Esophagus muscularis mucosa (tissue), 4 donors: ENCODE measurements at regions not wholly inside any gene's neighbourhood (a gene's known extent, or its start where the extent isn't known, plus 50 kb on each side); places are given as distances from the start of the nearest gene placed in this dataset.
A peak's percentile ranks its signal among the peaks of the same experiment; 100 is the strongest.
"Not testable (repeated sequence)": the region's sequence is repeated elsewhere in the genome, so short reads cannot be mapped to it uniquely, and the experiment has no call there.

Experiments
- DNase-seq: peaks from one replicate; pipeline ENCODE4 v3.0.0-alpha.2; 2017; ENCODE audit errors: extremely low spot score
- H3K27ac ChIP-seq, 4 donors: fragments of 200-600 bp; sonication (generic); replicated peaks in 1 of 4; 1 replicate in 3 of 4; 2 replicates in 1 of 4; pipeline ENCODE4 v1.5.1; 2016 to 2019; ENCODE audit warnings: mild to moderate bottlenecking in 1 of 4
- H3K27me3 ChIP-seq, 4 donors: fragments of 200-600 bp; sonication (generic); one replicate each; pipeline versions ENCODE4 v1.5.1 to v1.6.0; 2016 to 2019
- H3K36me3 ChIP-seq, 4 donors: fragments of 200-600 bp; sonication (generic); one replicate each; pipeline ENCODE4 v1.5.1; 2016 to 2019
- H3K4me1 ChIP-seq, 4 donors: fragments of 200-600 bp; sonication (generic); one replicate each; pipeline ENCODE4 v1.5.1; 2016 to 2019
- H3K4me3 ChIP-seq, 4 donors: fragments of 200-600 bp; sonication (generic); 1 replicate in 2 of 4; 2 replicates in 2 of 4; pipeline ENCODE4 v1.5.1; 2016 to 2019; ENCODE audit warnings: mild to moderate bottlenecking in 4 of 4, moderate library complexity in 1 of 4
- H3K9me3 ChIP-seq, 4 donors: fragments of 200-600 bp; sonication (generic); 1 replicate in 3 of 4; 2 replicates in 1 of 4; pipeline ENCODE4 v1.5.1; 2016 to 2019
- EP300 ChIP-seq: sonication (generic); formaldehyde crosslinking; IDR thresholded peaks from one replicate; pipeline ENCODE4 v1.6.1; 2017; ENCODE audit warnings: antibody characterized with exemption
- POLR2A ChIP-seq: fragments of 450-650 bp; IDR thresholded peaks from one replicate; pipeline ENCODE4 v1.6.1; 2017; ENCODE audit warnings: antibody characterized with exemption, moderate library complexity, mild to moderate bottlenecking, low read depth
- POLR2AphosphoS5 ChIP-seq, 2 donors: sonication (generic); formaldehyde crosslinking; IDR thresholded peaks; one replicate each; pipeline ENCODE4 v1.6.1; 2017; ENCODE audit warnings: antibody characterized with exemption in 2 of 2
- WGBS: methylation state at CpG from one replicate; pipeline ENCODE4 v1.1.5; 2018; 5-methylcytosine and 5-hydroxymethylcytosine counted together
- intact Hi-C: fragments of 100-400 bp; cut with DNase I; formaldehyde crosslinking; loops from one replicate; pipeline ENCODE4 v1.15.1; 2023
- TF ChIP-seq, protein P1 (sequence below), 3 experiments: fragments of 200-600 bp in 2 of 3; fragments of 450-650 bp in 1 of 3; sonication (generic) in 2 of 3; IDR thresholded peaks; one replicate each; pipeline ENCODE4 v1.5.1; 2017 to 2019; ENCODE audit warnings: antibody characterized with exemption in 3 of 3, mild to moderate bottlenecking in 2 of 3, moderate library complexity in 1 of 3

DNA sequence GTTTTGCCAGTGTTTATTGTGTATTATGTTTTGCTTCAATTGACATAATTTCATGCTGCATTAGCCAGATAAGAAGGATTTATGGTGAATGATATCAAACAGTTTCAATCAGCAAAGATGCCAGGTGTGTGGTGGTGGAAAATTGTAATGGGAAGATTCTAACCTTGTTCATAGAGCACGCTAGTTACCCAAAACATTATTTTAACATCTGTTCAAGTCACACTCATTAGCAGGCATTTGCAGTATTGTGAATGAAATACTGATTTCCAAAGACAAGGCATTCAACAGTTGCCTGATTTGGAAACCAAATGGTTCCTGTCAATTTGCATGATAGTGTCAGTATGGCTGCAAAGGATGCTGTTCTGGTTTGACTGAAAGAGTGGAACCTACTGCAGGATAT lies 129.7 kb downstream of the EPC1 start:
- TF ChIP-seq, protein P1, sequence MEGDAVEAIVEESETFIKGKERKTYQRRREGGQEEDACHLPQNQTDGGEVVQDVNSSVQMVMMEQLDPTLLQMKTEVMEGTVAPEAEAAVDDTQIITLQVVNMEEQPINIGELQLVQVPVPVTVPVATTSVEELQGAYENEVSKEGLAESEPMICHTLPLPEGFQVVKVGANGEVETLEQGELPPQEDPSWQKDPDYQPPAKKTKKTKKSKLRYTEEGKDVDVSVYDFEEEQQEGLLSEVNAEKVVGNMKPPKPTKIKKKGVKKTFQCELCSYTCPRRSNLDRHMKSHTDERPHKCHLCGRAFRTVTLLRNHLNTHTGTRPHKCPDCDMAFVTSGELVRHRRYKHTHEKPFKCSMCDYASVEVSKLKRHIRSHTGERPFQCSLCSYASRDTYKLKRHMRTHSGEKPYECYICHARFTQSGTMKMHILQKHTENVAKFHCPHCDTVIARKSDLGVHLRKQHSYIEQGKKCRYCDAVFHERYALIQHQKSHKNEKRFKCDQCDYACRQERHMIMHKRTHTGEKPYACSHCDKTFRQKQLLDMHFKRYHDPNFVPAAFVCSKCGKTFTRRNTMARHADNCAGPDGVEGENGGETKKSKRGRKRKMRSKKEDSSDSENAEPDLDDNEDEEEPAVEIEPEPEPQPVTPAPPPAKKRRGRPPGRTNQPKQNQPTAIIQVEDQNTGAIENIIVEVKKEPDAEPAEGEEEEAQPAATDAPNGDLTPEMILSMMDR (IDR thresholded peaks at IDR 0.05): no peak
- TF ChIP-seq POLR2A (no peak), EP300 (no peak), POLR2AphosphoS5 (IDR thresholded peaks at IDR 0.05) (no peak)
- no peaks in the 10 kb centered on the region for H3K36me3 ChIP-seq
- intact Hi-C loops: no loop called here
- no peaks in the 10 kb centered on the region for H3K9me3 ChIP-seq
- DNase-seq: no peak
- H3K4me3 ChIP-seq: no peak overlapping the region
- WGBS: 79% methylated on average over 1 of the region's 1 CpG
- H3K4me1 ChIP-seq: no peaks in the 10 kb centered on the region
- no peak overlapping the region for H3K27ac ChIP-seq
- no peaks in the 10 kb centered on the region for H3K27me3 ChIP-seq

DNA sequence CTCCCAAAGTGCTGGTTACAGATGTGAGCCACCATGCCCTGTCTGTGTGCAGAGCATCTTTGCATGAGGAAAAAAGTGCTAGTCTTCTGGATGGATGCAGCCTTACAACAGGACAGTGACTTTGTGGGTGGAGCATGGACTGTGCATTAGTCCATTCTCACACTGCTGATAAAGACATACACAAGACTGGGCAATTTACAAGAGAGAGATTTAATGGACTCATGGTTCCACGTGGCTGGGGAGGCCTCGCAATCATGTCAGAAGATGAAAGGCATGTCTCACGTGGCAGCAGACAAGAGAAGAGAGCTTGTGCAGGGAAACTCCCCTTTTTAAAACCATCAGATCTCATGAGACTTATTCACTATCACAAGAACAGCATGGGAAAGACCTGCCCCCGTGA lies 133.1 kb downstream of the EPC1 start:
- 69% methylated on average over 4 of the region's 4 CpGs for WGBS
- not testable (repeated sequence) for H3K27me3 ChIP-seq, H3K36me3 ChIP-seq, H3K9me3 ChIP-seq, H3K4me3 ChIP-seq, H3K27ac ChIP-seq, DNase-seq, H3K4me1 ChIP-seq
- intact Hi-C loops: loop anchor here (5.0 kb wide), 1 partner anchor 352 kb away; no protein-coding TSS in a partner anchor

DNA sequence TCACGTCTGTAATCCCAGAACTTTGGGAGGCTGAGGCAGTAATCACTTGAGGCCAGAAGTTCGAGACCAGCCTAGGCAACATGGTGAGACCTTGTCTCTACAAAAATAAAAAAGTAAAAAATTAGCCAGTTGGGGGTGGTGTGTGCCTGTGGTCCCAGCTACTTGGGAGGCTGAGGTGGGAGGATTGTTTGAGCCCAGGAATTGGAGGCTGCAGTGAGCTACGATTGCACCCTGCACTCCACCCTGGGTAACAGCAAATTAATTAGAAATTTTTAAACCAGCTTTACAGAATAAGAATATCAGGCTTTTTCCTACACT lies 136.0 kb downstream of the EPC1 start:
- no peak overlapping the region for H3K27ac ChIP-seq
- no peaks in the 10 kb centered on the region for H3K36me3 ChIP-seq
- H3K9me3 ChIP-seq: no peaks in the 10 kb centered on the region
- no peaks in the 10 kb centered on the region for H3K27me3 ChIP-seq
- H3K4me1 ChIP-seq: no peaks in the 10 kb centered on the region
- WGBS: 58% methylated on average over 3 of the region's 3 CpGs
- no peak for DNase-seq
- intact Hi-C loops: loop anchor here (5.0 kb wide), 1 partner anchor 349 kb away; no protein-coding TSS in a partner anchor
- no peak overlapping the region for H3K4me3 ChIP-seq
- TF ChIP-seq POLR2A (no peak), EP300 (no peak), POLR2AphosphoS5 (IDR thresholded peaks at IDR 0.05) (no peak)
- TF ChIP-seq, protein P1 (IDR thresholded peaks at IDR 0.05): no peak

DNA sequence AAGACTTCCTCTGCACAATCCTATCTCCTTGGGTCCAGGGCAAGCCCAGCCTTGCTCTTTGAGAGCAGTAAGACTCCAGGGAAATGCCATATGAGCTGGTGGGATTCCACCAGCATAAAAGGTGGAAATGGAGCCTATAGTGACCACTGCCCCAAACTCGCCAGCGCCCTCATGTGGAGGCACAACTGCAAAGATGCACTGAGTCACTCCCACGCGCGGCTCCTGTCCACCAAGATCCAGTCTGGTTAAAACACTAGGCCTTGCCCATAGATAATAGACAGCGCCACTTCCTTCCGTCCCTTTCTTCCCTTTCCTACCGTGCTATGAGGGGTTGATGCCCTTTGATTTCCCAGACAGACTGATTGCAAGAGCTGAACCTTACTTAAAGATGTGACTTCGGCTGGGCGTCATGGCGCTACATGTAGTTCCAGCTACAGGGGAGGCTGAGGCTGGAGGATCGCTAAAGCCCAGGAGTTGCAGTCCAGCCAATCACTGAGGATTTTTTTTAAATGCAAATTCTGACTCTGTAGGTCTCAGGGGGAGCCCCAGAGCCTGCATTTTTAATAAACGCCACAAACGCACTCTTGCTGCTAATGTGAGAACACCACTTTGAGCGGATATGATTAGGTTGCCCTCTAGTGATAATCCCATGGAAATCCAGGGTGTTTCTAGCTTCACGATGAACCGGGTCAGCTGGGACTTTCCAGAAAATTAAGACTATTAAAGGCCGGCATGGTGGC lies 136.5 kb downstream of the EPC1 start:
- no peaks in the 10 kb centered on the region for H3K4me1 ChIP-seq
- H3K27ac ChIP-seq: no peak overlapping the region
- no peaks in the 10 kb centered on the region for H3K27me3 ChIP-seq
- no peaks in the 10 kb centered on the region for H3K9me3 ChIP-seq
- TF ChIP-seq, protein P1 (IDR thresholded peaks at IDR 0.05): peak in 2 of 3 experiments; percentile 45 to 53
- no peak for TF ChIP-seq POLR2AphosphoS5 (IDR thresholded peaks at IDR 0.05)
- TF ChIP-seq EP300: no peak
- TF ChIP-seq POLR2A: no peak
- no peaks in the 10 kb centered on the region for H3K36me3 ChIP-seq
- no peak for DNase-seq
- H3K4me3 ChIP-seq: no peak overlapping the region
- intact Hi-C loops: loop anchor here (5.0 kb wide), 1 partner anchor 348 kb away; no protein-coding TSS in a partner anchor
- 66% methylated on average over 18 of the region's 18 CpGs for WGBS

DNA sequence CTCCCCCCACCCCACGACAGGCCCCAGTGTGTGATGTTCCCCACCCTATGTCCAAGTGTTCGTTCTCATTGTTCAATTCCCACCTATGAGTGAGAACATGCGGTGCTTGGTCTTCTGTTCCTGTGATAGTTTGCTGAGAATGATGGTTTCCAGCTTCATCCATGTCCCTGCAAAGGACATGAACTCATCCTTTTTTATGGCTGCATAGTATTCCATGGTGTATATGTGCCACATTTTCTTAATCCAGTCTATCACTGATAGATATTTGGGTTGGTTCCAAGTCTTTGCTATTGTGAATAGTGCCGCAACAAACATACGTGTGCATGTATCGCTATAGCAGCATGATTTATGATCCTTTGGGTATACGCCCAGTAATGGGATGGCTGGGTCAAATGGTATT lies 139.0 kb downstream of the EPC1 start:
- intact Hi-C loops, H3K4me3 ChIP-seq, H3K36me3 ChIP-seq, H3K9me3 ChIP-seq, H3K27me3 ChIP-seq, H3K27ac ChIP-seq, H3K4me1 ChIP-seq, DNase-seq: not testable (repeated sequence)
- 86% methylated on average over 7 of the region's 7 CpGs for WGBS

DNA sequence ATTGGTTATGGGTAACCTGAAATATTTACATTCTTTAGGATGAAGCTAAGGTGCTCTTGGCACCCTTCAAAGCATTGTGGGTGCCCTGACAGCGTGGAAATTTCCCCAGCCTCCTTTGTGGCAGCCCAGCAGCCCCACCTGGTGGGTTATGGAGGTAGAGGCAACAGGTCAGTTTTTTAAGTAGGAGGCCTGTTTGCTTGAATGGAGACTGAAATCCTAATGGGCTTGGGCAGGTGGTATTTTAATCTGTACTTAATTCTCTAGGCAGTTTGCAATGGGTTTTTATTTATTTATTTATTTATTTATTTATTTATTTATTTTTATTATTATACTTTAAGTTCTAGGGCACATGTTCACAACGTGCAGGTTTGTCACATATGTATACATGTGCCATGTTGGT lies 139.4 kb downstream of the EPC1 start:
- TF ChIP-seq, protein P1 (IDR thresholded peaks at IDR 0.05): peak; percentile 48 to 68 (median 58)
- no peak for TF ChIP-seq EP300
- TF ChIP-seq POLR2AphosphoS5 (IDR thresholded peaks at IDR 0.05): no peak
- H3K36me3 ChIP-seq: no peaks in the 10 kb centered on the region
- H3K27me3 ChIP-seq: no peaks in the 10 kb centered on the region
- 48% methylated on average over 2 of the region's 2 CpGs for WGBS
- intact Hi-C loops: no loop called here
- peaks cover 0 to 4% (median 0%) of the 10 kb centered on the region in 4 donors for H3K9me3 ChIP-seq
- no peak overlapping the region for H3K4me3 ChIP-seq
- H3K27ac ChIP-seq: no peak overlapping the region
- DNase-seq: no peak
- no peaks in the 10 kb centered on the region for H3K4me1 ChIP-seq
